RWPE2 (cell line): ENCODE measurements at regions not wholly inside any gene's neighbourhood (a gene's known extent, or its start where the extent isn't known, plus 50 kb on each side); places are given as distances from the start of the nearest gene placed in this dataset.

Experiments
- ATAC-seq: fragments of 200-7000 bp; cut with Tn5 transposase; 3 replicates; pipeline ENCODE4 v1.9.1; 2021; ENCODE audit warnings: low read depth
- DNase-seq: peaks from one replicate; pipeline ENCODE4 v3.0.0-alpha.2; 2020; ENCODE audit warnings: low spot score
- H3K27ac ChIP-seq: fragments of 450-650 bp; 2 replicates; pipeline ENCODE4 v1.5.1; 2017; ENCODE audit warnings: mild to moderate bottlenecking; ENCODE audit not compliant: poor library complexity, severe bottlenecking
- H3K27me3 ChIP-seq: fragments of 250-450 bp; sonication (Bioruptor Pico); 2 replicates; pipeline ENCODE4 v1.5.1; 2021; ENCODE audit warnings: mild to moderate bottlenecking, moderate library complexity; ENCODE audit not compliant: insufficient read depth, poor library complexity, severe bottlenecking
- H3K36me3 ChIP-seq: fragments of 250-450 bp; sonication (Bioruptor Pico); 2 replicates; pipeline ENCODE4 v1.5.1; 2020; ENCODE audit warnings: low read depth, mild to moderate bottlenecking, moderate library complexity
- H3K4me1 ChIP-seq: fragments of 250-450 bp; sonication (Bioruptor Pico); 2 replicates; pipeline ENCODE4 v1.5.1; 2021; ENCODE audit warnings: mild to moderate bottlenecking, moderate library complexity; ENCODE audit not compliant: insufficient read depth, poor library complexity, severe bottlenecking
- H3K4me3 ChIP-seq: fragments of 250-450 bp; sonication (Bioruptor Pico); 2 replicates; pipeline ENCODE4 v1.5.1; 2021; ENCODE audit warnings: mild to moderate bottlenecking, moderate library complexity; ENCODE audit not compliant: severe bottlenecking
- H3K9me3 ChIP-seq: fragments of 250-450 bp; sonication (Bioruptor Pico); 2 replicates; pipeline ENCODE4 v1.5.1; 2021; ENCODE audit warnings: mild to moderate bottlenecking, moderate library complexity; ENCODE audit not compliant: severe bottlenecking
- TF ChIP-seq, protein P1 (sequence below): fragments of 450-650 bp; IDR thresholded peaks from one replicate; pipeline ENCODE4 v1.5.1; 2017; ENCODE audit warnings: mild to moderate bottlenecking, moderate library complexity; ENCODE audit not compliant: poor library complexity, severe bottlenecking

GRCh38 chr20:60820918-60821317, 431.1 kb upstream of the CDH4 start:
- Histone ChIP-seq H3K27me3 (peaks cover 98% of the 10 kb centered on the region), H3K4me3 (no peak overlapping the region), H3K36me3 (no peaks in the 10 kb centered on the region), H3K4me1 (no peaks in the 10 kb centered on the region), H3K9me3 (no peaks in the 10 kb centered on the region), H3K27ac (no peak overlapping the region)
- DNase-seq (no peak), ATAC-seq (no peak)
- TF ChIP-seq, protein P1, sequence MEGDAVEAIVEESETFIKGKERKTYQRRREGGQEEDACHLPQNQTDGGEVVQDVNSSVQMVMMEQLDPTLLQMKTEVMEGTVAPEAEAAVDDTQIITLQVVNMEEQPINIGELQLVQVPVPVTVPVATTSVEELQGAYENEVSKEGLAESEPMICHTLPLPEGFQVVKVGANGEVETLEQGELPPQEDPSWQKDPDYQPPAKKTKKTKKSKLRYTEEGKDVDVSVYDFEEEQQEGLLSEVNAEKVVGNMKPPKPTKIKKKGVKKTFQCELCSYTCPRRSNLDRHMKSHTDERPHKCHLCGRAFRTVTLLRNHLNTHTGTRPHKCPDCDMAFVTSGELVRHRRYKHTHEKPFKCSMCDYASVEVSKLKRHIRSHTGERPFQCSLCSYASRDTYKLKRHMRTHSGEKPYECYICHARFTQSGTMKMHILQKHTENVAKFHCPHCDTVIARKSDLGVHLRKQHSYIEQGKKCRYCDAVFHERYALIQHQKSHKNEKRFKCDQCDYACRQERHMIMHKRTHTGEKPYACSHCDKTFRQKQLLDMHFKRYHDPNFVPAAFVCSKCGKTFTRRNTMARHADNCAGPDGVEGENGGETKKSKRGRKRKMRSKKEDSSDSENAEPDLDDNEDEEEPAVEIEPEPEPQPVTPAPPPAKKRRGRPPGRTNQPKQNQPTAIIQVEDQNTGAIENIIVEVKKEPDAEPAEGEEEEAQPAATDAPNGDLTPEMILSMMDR: no peak

- H3K27ac ChIP-seq: no peak overlapping the region
- no peak for DNase-seq
- peaks cover 98% of the 10 kb centered on the region for H3K27me3 ChIP-seq
- no peaks in the 10 kb centered on the region for H3K9me3 ChIP-seq
- H3K4me3 ChIP-seq: no peak overlapping the region
- TF ChIP-seq, protein P1: no peak
- ATAC-seq: no peak
- H3K4me1 ChIP-seq: no peaks in the 10 kb centered on the region
- no peaks in the 10 kb centered on the region for H3K36me3 ChIP-seq
Observed at GRCh38 chr20:60822699-60823607, 429.1 kb upstream of the CDH4 start.

- H3K27me3 ChIP-seq: peaks cover 98% of the 10 kb centered on the region
- no peak overlapping the region for H3K27ac ChIP-seq
- ATAC-seq (no peak), DNase-seq (no peak)
- no peaks in the 10 kb centered on the region for H3K9me3 ChIP-seq
- H3K4me3 ChIP-seq: no peak overlapping the region
- H3K4me1 ChIP-seq: no peaks in the 10 kb centered on the region
- TF ChIP-seq, protein P1: no peak
- no peaks in the 10 kb centered on the region for H3K36me3 ChIP-seq
Observed at GRCh38 chr20:60835876-60836275, 416.2 kb upstream of the CDH4 start.

DNA sequence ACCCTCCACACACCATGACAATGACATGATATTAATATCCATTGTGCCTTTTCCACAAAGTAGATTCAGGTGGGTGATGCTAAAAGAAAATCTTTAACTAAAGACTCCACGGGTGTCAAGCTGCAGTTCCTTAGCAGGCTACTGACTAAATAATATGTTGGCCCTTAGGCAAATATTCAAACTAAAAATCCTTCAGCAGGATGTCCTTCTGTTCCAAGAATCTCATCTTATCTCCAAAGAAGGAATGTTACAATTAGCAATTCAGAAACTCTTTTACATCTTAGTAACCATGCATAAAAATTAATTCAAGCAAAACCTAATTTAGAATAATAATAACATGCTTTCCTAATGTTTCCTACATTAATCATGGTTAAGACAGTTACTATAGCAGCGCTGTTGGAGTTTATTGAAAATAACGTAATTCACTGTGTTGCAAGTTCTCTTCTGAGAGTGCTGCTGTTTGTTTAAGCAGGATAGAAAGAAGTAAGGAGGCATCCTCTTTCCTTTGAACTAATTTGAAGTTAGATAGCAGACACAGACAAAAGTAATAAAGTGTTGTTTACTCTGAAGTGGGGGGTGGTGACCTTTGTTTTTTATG, 414.8 kb upstream of the CDH4 start:
- H3K27ac ChIP-seq: no peak overlapping the region
- H3K4me1 ChIP-seq: no peaks in the 10 kb centered on the region
- no peak for ATAC-seq
- H3K9me3 ChIP-seq: no peaks in the 10 kb centered on the region
- no peak overlapping the region for H3K4me3 ChIP-seq
- TF ChIP-seq, protein P1: no peak
- no peaks in the 10 kb centered on the region for H3K36me3 ChIP-seq
- no peak for DNase-seq
- peaks cover 98% of the 10 kb centered on the region for H3K27me3 ChIP-seq
